ENCODE measurements at regions not wholly inside any gene's neighbourhood (a gene's known extent, or its start where the extent isn't known, plus 50 kb on each side); places are given as distances from the start of the nearest gene placed in this dataset.

GRCh38 chr17:72425794-72426168, 305.0 kb downstream of the SOX9 start:
- no peak for TF ChIP-seq CTCF (IDR thresholded peaks at IDR 0.05; ENCODE audit: low read depth, low read length, missing control alignments)
- no peak for DNase-seq (ENCODE audit: extremely low read depth, low read depth)
- H3K4me3 ChIP-seq (replicated peaks; ENCODE audit: low read depth, low read length): no peak overlapping the region

- no peak for TF ChIP-seq CTCF (IDR thresholded peaks at IDR 0.05; ENCODE audit: low read depth, low read length, missing control alignments)
- DNase-seq (ENCODE audit: extremely low read depth, low read depth): no peak
- H3K4me3 ChIP-seq (replicated peaks; ENCODE audit: low read depth, low read length): no peak overlapping the region
Observed at GRCh38 chr17:72426321-72426720, 305.5 kb downstream of the SOX9 start.

- no peak for DNase-seq (ENCODE audit: extremely low read depth, low read depth)
Observed at GRCh38 chr17:72426948-72427760, 306.3 kb downstream of the SOX9 start.

GRCh38 chr17:72427761-72428109, 306.9 kb downstream of the SOX9 start:
- TF ChIP-seq CTCF (IDR thresholded peaks at IDR 0.05; ENCODE audit: low read depth, low read length, missing control alignments): no peak
- H3K4me3 ChIP-seq (replicated peaks; ENCODE audit: low read depth, low read length): no peak overlapping the region
- DNase-seq (ENCODE audit: extremely low read depth, low read depth): no peak

More at GRCh38 chr17:72426948-72427760, 306.3 kb downstream of the SOX9 start:
- no peak for TF ChIP-seq CTCF (IDR thresholded peaks at IDR 0.05; ENCODE audit: low read depth, low read length, missing control alignments)
- H3K4me3 ChIP-seq (replicated peaks; ENCODE audit: low read depth, low read length): no peak overlapping the region

GRCh38 chr17:72429066-72429638, 308.3 kb downstream of the SOX9 start:
- no peak for TF ChIP-seq CTCF (IDR thresholded peaks at IDR 0.05; ENCODE audit: low read depth, low read length, missing control alignments)
- no peak overlapping the region for H3K4me3 ChIP-seq (replicated peaks; ENCODE audit: low read depth, low read length)
- no peak for DNase-seq (ENCODE audit: extremely low read depth, low read depth)

- no peak overlapping the region for H3K4me3 ChIP-seq (replicated peaks; ENCODE audit: low read depth, low read length)
- no peak for TF ChIP-seq CTCF (IDR thresholded peaks at IDR 0.05; ENCODE audit: low read depth, low read length, missing control alignments)
- DNase-seq (ENCODE audit: extremely low read depth, low read depth): no peak
Observed at GRCh38 chr17:72430611-72431432, 310.0 kb downstream of the SOX9 start.

Measured in HFF-Myc (cell line).